NCI-H526 (cell line): ENCODE measurements at regions not wholly inside any gene's neighbourhood (a gene's known extent, or its start where the extent isn't known, plus 50 kb on each side); places are given as distances from the start of the nearest gene placed in this dataset.

Source experiments
- DNase-seq, 2 experiments: peaks; one replicate each; lab custom pipeline; 2025; lab: John Stamatoyannopoulos, UW

GRCh38 chr2:611519-611918 is 65.7 kb downstream of the TMEM18 start:
- no peak for DNase-seq

- DNase-seq = no peak
These were observed 66.7 kb downstream of the TMEM18 start for GRCh38 chr2:610491-610890.

GRCh38 chr2:609881-610280 is 67.3 kb downstream of the TMEM18 start:
- no peak for DNase-seq

- no peak for DNase-seq
These were observed 67.8 kb downstream of the TMEM18 start for GRCh38 chr2:609449-609848.

- no peak for DNase-seq
These were observed 68.5 kb downstream of the TMEM18 start for GRCh38 chr2:608711-609110.

GRCh38 chr2:608297-608696 is 68.9 kb downstream of the TMEM18 start:
- DNase-seq = no peak

GRCh38 chr2:607709-608108 is 69.5 kb downstream of the TMEM18 start:
- DNase-seq = no peak

GRCh38 chr2:607172-607571 is 70.0 kb downstream of the TMEM18 start:
- DNase-seq = no peak

- DNase-seq = no peak
These were observed 71.3 kb downstream of the TMEM18 start for GRCh38 chr2:605674-606608.

- no peak for DNase-seq
These were observed 72.2 kb downstream of the TMEM18 start for GRCh38 chr2:604854-605524.

- DNase-seq = no peak
These were observed 72.8 kb downstream of the TMEM18 start for GRCh38 chr2:604385-604784.

GRCh38 chr2:603869-604268 is 73.3 kb downstream of the TMEM18 start:
- no peak for DNase-seq

- no peak for DNase-seq
These were observed 73.8 kb downstream of the TMEM18 start for GRCh38 chr2:603427-603826.

GRCh38 chr2:602571-603359 is 74.4 kb downstream of the TMEM18 start:
- no peak for DNase-seq

GRCh38 chr2:601806-602455 is 75.3 kb downstream of the TMEM18 start:
- DNase-seq = no peak

- DNase-seq = no peak
These were observed 75.9 kb downstream of the TMEM18 start for GRCh38 chr2:601387-601698.

GRCh38 chr2:600542-601386 is 76.4 kb downstream of the TMEM18 start:
- DNase-seq = no peak

GRCh38 chr2:599601-600000 is 77.6 kb downstream of the TMEM18 start:
- DNase-seq = no peak

- no peak for DNase-seq
These were observed 79.0 kb downstream of the TMEM18 start for GRCh38 chr2:598058-598802.

GRCh38 chr2:595831-596592 is 81.2 kb downstream of the TMEM18 start:
- no peak for DNase-seq
